ENCODE measurements at regions not wholly inside any gene's neighbourhood (a gene's known extent, or its start where the extent isn't known, plus 50 kb on each side); places are given as distances from the start of the nearest gene placed in this dataset.

DNA sequence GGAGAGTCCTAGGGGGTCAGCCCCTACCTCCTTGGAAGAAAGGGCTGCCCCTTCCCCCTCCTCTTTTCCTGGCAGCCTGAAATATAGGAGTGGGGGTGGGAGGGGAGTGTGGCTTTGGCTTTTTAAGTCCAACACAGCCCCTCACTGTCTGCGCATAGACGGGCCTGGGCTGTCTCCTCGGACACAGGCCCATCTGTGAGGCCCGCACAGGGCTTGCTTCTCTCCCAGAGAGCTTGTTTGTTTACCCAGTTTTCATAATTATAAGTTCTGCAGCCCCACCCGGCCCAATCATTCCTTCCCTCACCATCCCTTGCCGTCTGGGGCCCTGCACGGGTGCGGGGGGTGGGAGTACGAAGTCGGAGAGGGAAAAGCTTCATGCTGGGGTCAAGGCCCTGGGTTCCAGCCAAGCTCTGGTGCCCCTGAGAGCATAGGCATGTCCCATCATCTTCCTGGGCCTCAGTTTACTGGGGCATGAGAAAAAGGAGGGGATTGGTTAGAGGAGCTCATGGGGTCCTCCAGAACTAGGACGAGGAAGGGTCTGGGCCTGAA is 54.0 kb upstream of the STXBP1 start:
- TF ChIP-seq, protein P1, sequence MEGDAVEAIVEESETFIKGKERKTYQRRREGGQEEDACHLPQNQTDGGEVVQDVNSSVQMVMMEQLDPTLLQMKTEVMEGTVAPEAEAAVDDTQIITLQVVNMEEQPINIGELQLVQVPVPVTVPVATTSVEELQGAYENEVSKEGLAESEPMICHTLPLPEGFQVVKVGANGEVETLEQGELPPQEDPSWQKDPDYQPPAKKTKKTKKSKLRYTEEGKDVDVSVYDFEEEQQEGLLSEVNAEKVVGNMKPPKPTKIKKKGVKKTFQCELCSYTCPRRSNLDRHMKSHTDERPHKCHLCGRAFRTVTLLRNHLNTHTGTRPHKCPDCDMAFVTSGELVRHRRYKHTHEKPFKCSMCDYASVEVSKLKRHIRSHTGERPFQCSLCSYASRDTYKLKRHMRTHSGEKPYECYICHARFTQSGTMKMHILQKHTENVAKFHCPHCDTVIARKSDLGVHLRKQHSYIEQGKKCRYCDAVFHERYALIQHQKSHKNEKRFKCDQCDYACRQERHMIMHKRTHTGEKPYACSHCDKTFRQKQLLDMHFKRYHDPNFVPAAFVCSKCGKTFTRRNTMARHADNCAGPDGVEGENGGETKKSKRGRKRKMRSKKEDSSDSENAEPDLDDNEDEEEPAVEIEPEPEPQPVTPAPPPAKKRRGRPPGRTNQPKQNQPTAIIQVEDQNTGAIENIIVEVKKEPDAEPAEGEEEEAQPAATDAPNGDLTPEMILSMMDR (IDR thresholded peaks at IDR 0.05; ENCODE audit: unreplicated experiment): no peak
- H3K27me3 Mint-ChIP-seq (ENCODE audit: low read depth): no peaks in the 10 kb centered on the region
- peaks cover 3% of the 10 kb centered on the region for H3K36me3 Mint-ChIP-seq
- peaks cover 60% of the 10 kb centered on the region for H3K4me1 Mint-ChIP-seq
- no peak overlapping the region for H3K4me3 Mint-ChIP-seq
- no peaks in the 10 kb centered on the region for H3K9me3 Mint-ChIP-seq
- H3K27ac Mint-ChIP-seq: peak overlapping the region; percentile 66
- DNase-seq (ENCODE audit: low spot score in 2 of 2, unreplicated experiment in 2 of 2): no peak

DNA sequence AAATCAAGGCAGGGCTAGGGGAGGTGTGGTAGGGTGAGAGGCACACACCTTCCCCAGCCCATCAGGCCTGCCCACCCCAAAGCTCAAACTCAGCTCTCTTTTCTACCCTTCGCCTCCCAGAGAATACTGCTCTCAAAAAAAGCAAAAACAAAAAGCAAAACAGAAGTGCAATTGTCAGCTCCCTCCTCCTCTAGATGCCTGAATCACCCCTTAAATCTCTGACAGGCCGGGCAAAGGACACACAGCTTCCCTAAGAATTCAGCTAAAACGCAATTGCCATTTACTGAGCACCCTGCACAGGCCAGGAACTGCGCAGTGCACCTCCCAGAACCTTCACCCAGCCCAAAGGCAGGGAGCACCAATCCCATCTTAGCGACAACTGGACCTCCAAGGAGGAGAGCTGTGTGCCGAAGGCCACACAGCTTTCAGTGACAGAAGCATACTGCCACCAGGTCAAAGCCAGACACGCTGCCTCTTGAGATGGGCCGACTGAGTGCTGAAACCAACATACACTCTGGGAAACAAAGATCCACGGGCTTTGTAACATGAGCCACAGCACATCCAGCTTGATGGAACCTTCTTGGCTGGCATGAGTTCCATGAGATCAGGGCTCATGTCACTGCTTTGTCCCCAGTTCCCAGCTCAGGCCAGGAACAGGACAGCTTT is 53.4 kb upstream of the STXBP1 start:
- TF ChIP-seq, protein P1 (IDR thresholded peaks at IDR 0.05; ENCODE audit: unreplicated experiment): no peak
- Mint-ChIP-seq H3K9me3 (no peaks in the 10 kb centered on the region), H3K4me3 (no peak overlapping the region), H3K27ac (peak overlapping the region; percentile 66), H3K4me1 (peaks cover 63% of the 10 kb centered on the region), H3K36me3 (peaks cover 5% of the 10 kb centered on the region), H3K27me3 (ENCODE audit: low read depth) (no peaks in the 10 kb centered on the region)
- DNase-seq (ENCODE audit: low spot score in 2 of 2, unreplicated experiment in 2 of 2): no peak

DNA sequence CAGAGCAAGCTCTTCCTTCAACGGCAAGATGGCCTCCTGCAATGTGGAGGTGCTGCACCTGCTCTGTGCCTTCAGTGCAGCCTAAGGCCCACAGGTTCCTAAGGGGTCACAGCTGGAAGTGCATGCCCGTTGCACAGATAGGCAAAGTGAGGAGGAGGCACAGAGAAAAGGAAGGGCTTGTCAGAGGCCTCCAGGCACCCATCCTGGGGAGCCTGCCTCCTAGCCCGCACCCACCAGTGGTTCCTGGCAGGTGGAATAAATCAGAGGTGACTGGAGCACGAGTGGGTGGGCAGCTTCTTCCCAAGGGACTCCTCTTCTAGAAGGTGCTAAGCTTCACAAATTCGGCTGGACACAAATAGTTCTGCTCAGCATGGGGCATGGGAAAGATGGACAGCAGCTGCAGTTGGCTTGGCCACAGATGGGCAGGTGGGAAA is 52.8 kb upstream of the STXBP1 start:
- no peak overlapping the region for H3K4me3 Mint-ChIP-seq

DNA sequence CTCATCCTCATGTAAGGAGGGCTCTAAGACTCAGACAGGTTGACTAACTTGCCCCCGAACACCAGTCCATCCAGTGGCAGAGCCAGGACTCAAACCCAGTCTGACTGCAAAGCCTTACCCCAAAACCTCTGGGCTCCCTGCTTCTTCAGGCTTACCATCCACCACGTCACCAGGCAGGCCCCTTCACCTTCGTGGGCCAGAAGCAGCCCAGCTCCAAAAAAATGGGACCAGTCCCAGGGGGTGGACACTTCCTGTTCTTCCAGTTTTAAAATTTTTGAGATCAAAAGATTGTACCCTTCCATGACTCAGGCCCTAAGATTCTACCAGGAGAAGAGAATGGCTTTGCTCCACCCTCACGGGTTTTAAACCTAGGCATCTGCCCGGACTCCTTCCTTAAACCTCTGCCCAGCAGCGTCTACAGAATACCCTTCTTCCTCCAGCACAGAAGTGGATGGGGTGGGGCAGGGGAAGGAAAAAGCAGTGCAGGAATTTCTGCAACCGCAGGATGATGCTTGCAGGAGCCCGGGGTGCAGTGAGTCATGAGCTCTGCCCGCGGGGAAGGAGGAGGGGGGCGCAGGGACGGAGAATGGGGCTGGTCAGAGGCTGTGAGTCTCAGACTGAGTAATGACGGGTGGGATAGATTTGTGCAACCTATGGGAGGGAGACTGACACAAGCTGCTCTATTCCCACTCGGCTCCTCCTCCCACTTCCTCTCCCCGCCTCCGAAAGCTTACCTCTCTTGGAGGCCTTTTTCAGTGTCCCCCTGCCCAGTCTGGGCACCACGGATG is 50.4 kb upstream of the STXBP1 start:
- peaks cover 5% of the 10 kb centered on the region for H3K36me3 Mint-ChIP-seq
- TF ChIP-seq, protein P1 (IDR thresholded peaks at IDR 0.05; ENCODE audit: unreplicated experiment): no peak
- peak overlapping the region; percentile 96 for H3K27ac Mint-ChIP-seq
- no peaks in the 10 kb centered on the region for H3K9me3 Mint-ChIP-seq
- no peak overlapping the region for H3K4me3 Mint-ChIP-seq
- no peaks in the 10 kb centered on the region for H3K27me3 Mint-ChIP-seq (ENCODE audit: low read depth)
- peak; percentile 45 to 60 for DNase-seq (ENCODE audit: low spot score in 2 of 2, unreplicated experiment in 2 of 2)
- H3K4me1 Mint-ChIP-seq: peaks cover 49% of the 10 kb centered on the region

More for the DNA sequence above, 52.8 kb upstream of the STXBP1 start:
- peaks cover 63% of the 10 kb centered on the region for H3K4me1 Mint-ChIP-seq
- H3K27ac Mint-ChIP-seq: peak overlapping the region; percentile 66
- DNase-seq (ENCODE audit: low spot score in 2 of 2, unreplicated experiment in 2 of 2): no peak
- TF ChIP-seq, protein P1 (IDR thresholded peaks at IDR 0.05; ENCODE audit: unreplicated experiment): no peak
- no peaks in the 10 kb centered on the region for H3K9me3 Mint-ChIP-seq
- H3K27me3 Mint-ChIP-seq (ENCODE audit: low read depth): no peaks in the 10 kb centered on the region
- H3K36me3 Mint-ChIP-seq: peaks cover 5% of the 10 kb centered on the region

Measured in mesothelial cell of epicardium (in vitro differentiated cells).